ENCODE measurements at regions not wholly inside any gene's neighbourhood (a gene's known extent, or its start where the extent isn't known, plus 50 kb on each side); places are given as distances from the start of the nearest gene placed in this dataset.

DNA sequence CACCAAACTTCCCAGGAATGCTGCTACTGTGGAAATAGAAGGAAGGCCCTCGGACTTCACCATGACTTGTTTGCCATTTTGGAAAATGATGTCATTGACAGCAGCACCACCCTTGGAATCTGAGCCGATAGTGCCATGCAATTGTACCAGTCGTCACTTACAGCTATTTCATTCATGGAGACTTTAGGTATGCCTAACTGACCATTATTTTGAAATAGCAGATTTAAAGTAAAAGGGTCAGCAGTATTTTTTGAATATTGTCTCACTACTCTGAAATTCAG lies 66.0 kb upstream of the ARL8B start (continued):
- TF ChIP-seq, protein P1, sequence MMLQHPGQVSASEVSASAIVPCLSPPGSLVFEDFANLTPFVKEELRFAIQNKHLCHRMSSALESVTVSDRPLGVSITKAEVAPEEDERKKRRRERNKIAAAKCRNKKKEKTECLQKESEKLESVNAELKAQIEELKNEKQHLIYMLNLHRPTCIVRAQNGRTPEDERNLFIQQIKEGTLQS (IDR thresholded peaks at IDR 0.05; ENCODE audit: insufficient read depth, low read depth, low read length) = no peak
- TF ChIP-seq POU5F1 (IDR thresholded peaks at IDR 0.05; ENCODE audit: low read depth, low read length) = no peak
- TF ChIP-seq KDM1A (IDR thresholded peaks at IDR 0.05; ENCODE audit: borderline replicate concordance, low read length) = no peak
- no peak for TF ChIP-seq SIRT6 (IDR thresholded peaks at IDR 0.05; ENCODE audit: low read length)
- no peak for TF ChIP-seq RNF2 (IDR thresholded peaks at IDR 0.05; ENCODE audit: borderline replicate concordance, low read depth, low read length, missing control alignments, poor library complexity, severe bottlenecking)
- TF ChIP-seq SP1 (IDR thresholded peaks at IDR 0.05; ENCODE audit: low read depth, low read length) = no peak
- TF ChIP-seq KDM5A (IDR thresholded peaks at IDR 0.05; ENCODE audit: low read length) = no peak

All from H1 (cell line).